ENCODE measurements at regions not wholly inside any gene's neighbourhood (a gene's known extent, or its start where the extent isn't known, plus 50 kb on each side); places are given as distances from the start of the nearest gene placed in this dataset.

GRCh38 chr4:72797486-72797885 lies 228.5 kb upstream of the ADAMTS3 start (continued):
- TF ChIP-seq MGA (IDR thresholded peaks at IDR 0.05) (no peak), PHTF2 (CRISPR knock-in tag; IDR thresholded peaks at IDR 0.05) (no peak), ZHX1 (conservative IDR thresholded peaks at IDR 0.05; ENCODE audit: low read length) (no peak)
